Stimulated activated CD4-positive, alpha-beta T cell treated with anti-CD3 and anti-CD28 coated beads, Interleukin-15, amount 100 ng/mL, for 48 hours (primary cell): ENCODE measurements at regions not wholly inside any gene's neighbourhood (a gene's known extent, or its start where the extent isn't known, plus 50 kb on each side); places are given as distances from the start of the nearest gene placed in this dataset.

ENCODE experiments used
- DNase-seq, 2 donors: peaks; one replicate each; pipeline ENCODE4 v3.0.0-alpha.2; 2020; ENCODE audit warnings: low read depth in 2 of 2

GRCh38 chr11:110027627-110028371 is 65.4 kb upstream of the ZC3H12C start:
- DNase-seq = no peak

- no peak for DNase-seq
Measured at GRCh38 chr11:110028921-110029320, 64.3 kb upstream of the ZC3H12C start.

GRCh38 chr11:110029714-110030113 is 63.5 kb upstream of the ZC3H12C start:
- DNase-seq = no peak

- no peak for DNase-seq
Measured at GRCh38 chr11:110031171-110031570, 62.0 kb upstream of the ZC3H12C start.

- no peak for DNase-seq
Measured at GRCh38 chr11:110032259-110032658, 60.9 kb upstream of the ZC3H12C start.

- DNase-seq = no peak
Measured at GRCh38 chr11:110032957-110033570, 60.1 kb upstream of the ZC3H12C start.

- no peak for DNase-seq
Measured at GRCh38 chr11:110034806-110035205, 58.4 kb upstream of the ZC3H12C start.

- no peak for DNase-seq
Measured at GRCh38 chr11:110035357-110035756, 57.8 kb upstream of the ZC3H12C start.

- DNase-seq = no peak
Measured at GRCh38 chr11:110038201-110038600, 55.0 kb upstream of the ZC3H12C start.
